Gastrocnemius medialis (tissue), 4 donors: ENCODE measurements at regions not wholly inside any gene's neighbourhood (a gene's known extent, or its start where the extent isn't known, plus 50 kb on each side); places are given as distances from the start of the nearest gene placed in this dataset.

ENCODE experiments used
- POLR2A ChIP-seq, 2 donors: fragments of 450-650 bp; IDR thresholded peaks; one replicate each; pipeline ENCODE4 v1.6.1; 2017; ENCODE audit warnings: antibody characterized with exemption in 2 of 2, mild to moderate bottlenecking in 2 of 2, moderate library complexity in 2 of 2
- TF ChIP-seq, protein P1 (sequence below), 5 experiments: fragments of 450-650 bp in 3 of 5; fragments of 200-600 bp in 2 of 5; sonication (generic) in 2 of 5; IDR thresholded peaks in 4 of 5; conservative IDR thresholded peaks in 1 of 5; 1 replicate in 4 of 5; 2 replicates in 1 of 5; pipeline ENCODE4 v1.5.1; 2016 to 2019; ENCODE audit warnings: antibody characterized with exemption in 5 of 5, mild to moderate bottlenecking in 3 of 5, moderate library complexity in 3 of 5

GRCh38 chr1:9452516-9453140 lies 86.6 kb upstream of the SLC25A33 start:
- no peak for TF ChIP-seq POLR2A (IDR thresholded peaks at IDR 0.05)
- TF ChIP-seq, protein P1, sequence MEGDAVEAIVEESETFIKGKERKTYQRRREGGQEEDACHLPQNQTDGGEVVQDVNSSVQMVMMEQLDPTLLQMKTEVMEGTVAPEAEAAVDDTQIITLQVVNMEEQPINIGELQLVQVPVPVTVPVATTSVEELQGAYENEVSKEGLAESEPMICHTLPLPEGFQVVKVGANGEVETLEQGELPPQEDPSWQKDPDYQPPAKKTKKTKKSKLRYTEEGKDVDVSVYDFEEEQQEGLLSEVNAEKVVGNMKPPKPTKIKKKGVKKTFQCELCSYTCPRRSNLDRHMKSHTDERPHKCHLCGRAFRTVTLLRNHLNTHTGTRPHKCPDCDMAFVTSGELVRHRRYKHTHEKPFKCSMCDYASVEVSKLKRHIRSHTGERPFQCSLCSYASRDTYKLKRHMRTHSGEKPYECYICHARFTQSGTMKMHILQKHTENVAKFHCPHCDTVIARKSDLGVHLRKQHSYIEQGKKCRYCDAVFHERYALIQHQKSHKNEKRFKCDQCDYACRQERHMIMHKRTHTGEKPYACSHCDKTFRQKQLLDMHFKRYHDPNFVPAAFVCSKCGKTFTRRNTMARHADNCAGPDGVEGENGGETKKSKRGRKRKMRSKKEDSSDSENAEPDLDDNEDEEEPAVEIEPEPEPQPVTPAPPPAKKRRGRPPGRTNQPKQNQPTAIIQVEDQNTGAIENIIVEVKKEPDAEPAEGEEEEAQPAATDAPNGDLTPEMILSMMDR (IDR thresholded peaks at IDR 0.05 in 4 of 5, conservative IDR thresholded peaks at IDR 0.05 in 1 of 5) = no peak
